K562 (cell line): ENCODE measurements at regions not wholly inside any gene's neighbourhood (a gene's known extent, or its start where the extent isn't known, plus 50 kb on each side); places are given as distances from the start of the nearest gene placed in this dataset.

Experiments
- ATAC-seq: fragments of 200-7000 bp; cut with Tn5 transposase; 3 replicates; pipeline ENCODE4 v1.9.1; 2020; ENCODE audit warnings: moderate library complexity
- BruUV-seq: library from RNA; stranded (reverse); fragments of 400-500 nt; replicated peaks from 2 replicates; lab custom pipeline; 2021; lab: Mats Ljungman, UMichigan
- CTCF ChIA-PET: fragments of 300-600 bp; formaldehyde crosslinking; extraction: SDS; loops from one replicate; lab custom pipeline; 2021; ENCODE audit warnings: low intra/inter-chr PET ratio; lab: Yijun Ruan, JAX
- POLR2A ChIA-PET: fragments of 300-600, 350-650 bp; sonication (Branson Sonifier 250); formaldehyde crosslinking; extraction: SDS; loops from one replicate; lab custom pipeline; 2021; ENCODE audit warnings: antibody characterized with exemption, inconsistent platforms; lab: Yijun Ruan, JAX
- DNase-seq, 4 experiments: peaks; one replicate each; pipeline versions ENCODE4 v3.0.0 to v3.0.0-alpha.2; 2011 to 2018; ENCODE audit warnings: low spot score in 3 of 4, mixed read lengths in 3 of 4; ENCODE audit errors: extremely low read depth in 1 of 4
- FAIRE-seq: peaks from 2 replicates; lab custom pipeline; 2011; peaks lifted over from hg19 to GRCh38; lab: Jason Lieb, UNC
- H2AFZ ChIP-seq: 2 replicates; pipeline ENCODE4 v1.6.0; 2011; ENCODE audit warnings: low read depth, low read length, control low read depth, inconsistent platforms
- H3K27ac ChIP-seq: fragments of 200-600 bp; 3 replicates; pipeline ENCODE4 v1.8.0; 2011; ENCODE audit warnings: low read depth, mild to moderate bottlenecking, control low read depth, inconsistent platforms, low read length, moderate library complexity, mixed read lengths; ENCODE audit errors: extremely low read depth
- H3K27me3 ChIP-seq, 2 experiments: fragments of 300-600 bp in 1 of 2; 2 replicates in 1 of 2; 3 replicates in 1 of 2; pipeline versions ENCODE4 v1.6.0 to v1.8.0; 2011; ENCODE audit warnings: inconsistent platforms in 2 of 2, low read length in 2 of 2, mild to moderate bottlenecking in 1 of 2, mixed read lengths in 1 of 2, moderate library complexity in 1 of 2; ENCODE audit not compliant: control insufficient read depth in 2 of 2, insufficient read depth in 2 of 2
- H3K36me3 ChIP-seq: fragments of 300-600 bp; 3 replicates; pipeline ENCODE4 v1.8.0; 2011; ENCODE audit warnings: mild to moderate bottlenecking, low read length, inconsistent platforms; ENCODE audit not compliant: control insufficient read depth, insufficient read depth
- H3K4me1 ChIP-seq, 2 experiments: fragments of 200-600 bp in 1 of 2; replicated peaks in 1 of 2; 2 replicates in 1 of 2; 3 replicates in 1 of 2; pipeline versions ENCODE4 v1.5.1 to v1.8.0; 2011; ENCODE audit warnings: inconsistent platforms in 2 of 2, low read length in 2 of 2, mild to moderate bottlenecking in 1 of 2, mixed read lengths in 1 of 2, moderate library complexity in 1 of 2; ENCODE audit not compliant: control insufficient read depth in 2 of 2, insufficient read depth in 2 of 2
- H3K4me2 ChIP-seq: 2 replicates; pipeline ENCODE4 v1.6.1; 2011; ENCODE audit warnings: low read length, control low read depth, inconsistent platforms, mixed read lengths; ENCODE audit not compliant: insufficient read depth
- H3K4me3 ChIP-seq: fragments of 200-600 bp; sonication (generic), shearing (Covaris generic); 2 replicates; pipeline ENCODE4 v1.5.1; 2016; ENCODE audit warnings: control low read depth, inconsistent platforms
- H3K79me2 ChIP-seq: fragments of 200-600 bp; 3 replicates; pipeline ENCODE4 v1.8.0; 2011; ENCODE audit warnings: low read length, inconsistent platforms; ENCODE audit not compliant: control insufficient read depth, insufficient read depth
- H3K9ac ChIP-seq, 2 experiments: 2 replicates each; pipeline versions ENCODE4 v1.6.0 to v1.6.1; 2011; ENCODE audit warnings: low read depth in 2 of 2, low read length in 2 of 2, control low read depth in 1 of 2, inconsistent platforms in 1 of 2, mild to moderate bottlenecking in 1 of 2, mixed read lengths in 1 of 2; ENCODE audit not compliant: insufficient read depth in 1 of 2
- H3K9me1 ChIP-seq: one replicate; pipeline ENCODE4 v1.6.0; 2011; ENCODE audit warnings: inconsistent platforms, mild to moderate bottlenecking, low read length, moderate library complexity; ENCODE audit not compliant: control insufficient read depth, insufficient read depth
- H3K9me3 ChIP-seq: replicated peaks from 2 replicates; pipeline ENCODE4 v1.5.1; 2011; ENCODE audit warnings: low read depth, low read length, inconsistent platforms; ENCODE audit not compliant: control insufficient read depth, insufficient read depth
- H4K20me1 ChIP-seq: replicated peaks from 2 replicates; pipeline ENCODE4 v1.6.1; 2011; ENCODE audit warnings: low read length, inconsistent platforms, mixed read lengths; ENCODE audit not compliant: control insufficient read depth, insufficient read depth
- ARHGAP35 ChIP-seq: fragments of 450-650 bp; IDR thresholded peaks from 2 replicates; pipeline ENCODE4 v1.6.1; 2018; ENCODE audit not compliant: partially characterized antibody
- ARNT ChIP-seq, 2 experiments: fragments of 450-650 bp; IDR thresholded peaks; 2 replicates each; pipeline ENCODE4 v1.6.1; 2016; ENCODE audit warnings: mild to moderate bottlenecking in 1 of 2
- CLOCK ChIP-seq: fragments of 250-450 bp; sonication (Bioruptor Pico); IDR thresholded peaks from 2 replicates; pipeline ENCODE4 v1.4.0; 2020; ENCODE audit warnings: mild to moderate bottlenecking, moderate library complexity, borderline replicate concordance
- CTCF ChIP-seq, 3 experiments: IDR thresholded peaks in 2 of 3; conservative IDR thresholded peaks in 1 of 3; 2 replicates each; pipeline ENCODE4 v1.5.1; 2011 to 2012; ENCODE audit warnings: low read length in 3 of 3, mild to moderate bottlenecking in 3 of 3, control low read depth in 2 of 3, improper control_type of control experiment in 1 of 3, inconsistent platforms in 1 of 3, low read depth in 1 of 3, mixed read lengths in 1 of 3, moderate library complexity in 1 of 3; ENCODE audit not compliant: insufficient read depth in 2 of 3
- DMBX1 ChIP-seq: fragments of 250-450 bp; sonication (Bioruptor Pico); IDR thresholded peaks from 2 replicates; pipeline ENCODE4 v1.8.0; 2022; ENCODE audit warnings: inconsistent platforms, mild to moderate bottlenecking, moderate library complexity, borderline replicate concordance
- NCOA4 ChIP-seq: fragments of 450-650 bp; IDR thresholded peaks from 2 replicates; pipeline ENCODE4 v1.6.1; 2018; ENCODE audit warnings: mild to moderate bottlenecking; ENCODE audit not compliant: partially characterized antibody
- RAD21 ChIP-seq, 2 experiments: fragments of 250-450 bp in 1 of 2; fragments of 450-650 bp in 1 of 2; sonication (Bioruptor Pico) in 1 of 2; formaldehyde crosslinking in 1 of 2; IDR thresholded peaks in 1 of 2; conservative IDR thresholded peaks in 1 of 2; 2 replicates each; pipeline versions ENCODE4 v1.4.0 to v1.8.0; 2020 to 2022; ENCODE audit warnings: mild to moderate bottlenecking in 2 of 2, moderate library complexity in 1 of 2
- REST ChIP-seq, 2 experiments: fragments of 450-650 bp; formaldehyde crosslinking in 1 of 2; IDR thresholded peaks; 2 replicates each; pipeline versions ENCODE4 v1.4.0 to v1.6.1; 2014 to 2020; ENCODE audit warnings: mild to moderate bottlenecking in 2 of 2, borderline replicate concordance in 1 of 2, low read depth in 1 of 2
- SRSF9 ChIP-seq: fragments of 200-400 bp; formaldehyde crosslinking; IDR thresholded peaks from 2 replicates; pipeline ENCODE4 v1.6.1; 2017; ENCODE audit warnings: low read depth, low read length, borderline replicate concordance
- ZBED1 ChIP-seq: IDR thresholded peaks from 2 replicates; pipeline ENCODE4 v1.6.1; 2014
- WGBS: fragments of 100-300 bp; shearing (Covaris generic); methylation state at CpG from one replicate; pipeline ENCODE4 v1.1.6; 2016; ENCODE audit warnings: low coverage, mixed read lengths; ENCODE audit not compliant: insufficient coverage; ENCODE audit errors: missing lambda C conversion rate; 5-methylcytosine and 5-hydroxymethylcytosine counted together
- in situ Hi-C: fragments of 300-500 bp; cut with MboI; formaldehyde crosslinking; loops from 4 replicates; pipeline ENCODE4 v1.15.0; 2018; ENCODE audit warnings: inconsistent platforms, mixed read lengths
- intact Hi-C: fragments of 100-400 bp; cut with micrococcal nuclease; formaldehyde crosslinking; loops from 2 replicates; pipeline ENCODE4 v1.14.2; 2022

- Histone ChIP-seq H3K9ac (no peak overlapping the region), H3K4me3 (no peak overlapping the region)
- intact Hi-C loops = no loop called here
- FAIRE-seq = no peak
- POLR2A ChIA-PET = no interaction called here
- no peak for TF ChIP-seq ARHGAP35
- no peak for TF ChIP-seq ARNT (IDR thresholded peaks at IDR 0.05)
- TF ChIP-seq REST (IDR thresholded peaks at IDR 0.05; ENCODE audit: borderline replicate concordance) = peak; percentile 17; the same call in 1 of the 2 replicates
- TF ChIP-seq REST (CRISPR knock-in tag; IDR thresholded peaks at IDR 0.05; ENCODE audit: low read depth) = no peak
- no peak for TF ChIP-seq ZBED1
- no peak for TF ChIP-seq CLOCK (CRISPR knock-in tag)
- peak; percentile 29 to 43 for TF ChIP-seq RAD21 (CRISPR knock-in tag; conservative IDR thresholded peaks at IDR 0.05 in 1 of 2, IDR thresholded peaks at IDR 0.05 in 1 of 2)
- TF ChIP-seq CTCF (IDR thresholded peaks at IDR 0.05 in 2 of 3, conservative IDR thresholded peaks at IDR 0.05 in 1 of 3; ENCODE audit: insufficient read depth in 2 of 3, low read depth in 1 of 3, low read length in 3 of 3) = peak in 1 of 3 experiments; percentile 39; a peak in 2 of 6 replicates
- TF ChIP-seq DMBX1 (CRISPR knock-in tag) = no peak
- TF ChIP-seq NCOA4 = no peak
- no peak for TF ChIP-seq SRSF9
- TF ChIP-seq, all 486 proteins: peak for 3
- in situ Hi-C loops = no loop called here
- Histone ChIP-seq H3K27me3 (no peaks in the 10 kb centered on the region), H3K27ac (no peak overlapping the region), H2AFZ (no peak overlapping the region), H3K4me2 (no peak overlapping the region), H3K9me1 (no peaks in the 10 kb centered on the region), H3K36me3 (no peaks in the 10 kb centered on the region; the same call in 2 of the 3 replicates), H4K20me1 (no peaks in the 10 kb centered on the region), H3K9me3 (no peaks in the 10 kb centered on the region), H3K79me2 (no peaks in the 10 kb centered on the region), H3K4me1 (no peaks in the 10 kb centered on the region)
- WGBS = 75% methylated on average over 1 of the region's 1 CpG
- ATAC-seq = no peak
- CTCF ChIA-PET = no interaction called here
- BruUV-seq = no TSS peak
- DNase-seq = no peak
Measured at GRCh38 chr4:123127218-123127617, 204.8 kb upstream of the NUDT6 start.
